B cell (primary cell): ENCODE measurements at regions not wholly inside any gene's neighbourhood (a gene's known extent, or its start where the extent isn't known, plus 50 kb on each side); places are given as distances from the start of the nearest gene placed in this dataset.

Experiments used
- ATAC-seq: fragments of 200-7000 bp; cut with Tn5 transposase; one replicate; pipeline ENCODE4 v1.10.0; 2021; ENCODE audit warnings: low read depth, mild to moderate bottlenecking, moderate number of reproducible peaks, moderate library complexity
- CTCF ChIA-PET: fragments of 350-600 bp; sonication (Branson Sonifier 250); formaldehyde crosslinking; loops from one replicate; lab custom pipeline; 2021; ENCODE audit warnings: antibody characterized with exemption, inconsistent platforms; lab: Charles Lee
- POLR2A ChIA-PET: fragments of 350-600 bp; sonication (Branson Sonifier 250); formaldehyde crosslinking; loops from one replicate; lab custom pipeline; 2021; ENCODE audit warnings: antibody characterized with exemption; lab: Charles Lee
- DNase-seq: peaks from one replicate; pipeline ENCODE4 v3.0.0; 2013
- H2AFZ ChIP-seq: 2 replicates; pipeline ENCODE4 v1.6.1; 2012; ENCODE audit warnings: mild to moderate bottlenecking, low read depth, low read length; ENCODE audit not compliant: insufficient read depth, poor library complexity, severe bottlenecking
- H3K27ac ChIP-seq, 2 donors: 1 replicate in 1 of 2; 2 replicates in 1 of 2; pipeline ENCODE4 v1.5.1; 2012 to 2013; ENCODE audit warnings: low read length in 2 of 2, mild to moderate bottlenecking in 2 of 2, moderate library complexity in 1 of 2
- H3K27me3 ChIP-seq, 4 experiments: fragments of 200-600 bp in 1 of 4; sonication (generic) in 1 of 4; replicated peaks in 1 of 4; 1 replicate in 2 of 4; 2 replicates in 2 of 4; pipeline versions ENCODE4 v1.6.1 to v1.7.0; 2013 to 2016; ENCODE audit warnings: low read length in 3 of 4, mild to moderate bottlenecking in 2 of 4, mixed read lengths in 1 of 4, moderate library complexity in 1 of 4; ENCODE audit not compliant: insufficient read depth in 4 of 4, control insufficient read depth in 3 of 4; ENCODE audit errors: control extremely low read depth in 1 of 4
- H3K36me3 ChIP-seq, 2 experiments: replicated peaks in 1 of 2; 1 replicate in 1 of 2; 2 replicates in 1 of 2; pipeline versions ENCODE4 v1.6.1 to v1.7.1; 2013; ENCODE audit warnings: low read length in 1 of 2; ENCODE audit not compliant: insufficient read depth in 2 of 2, control insufficient read depth in 1 of 2; ENCODE audit errors: control extremely low read depth in 1 of 2, extremely low read depth in 1 of 2
- H3K4me1 ChIP-seq, 2 donors: fragments of 200-600 bp in 1 of 2; sonication (generic) in 1 of 2; 1 replicate in 1 of 2; 2 replicates in 1 of 2; pipeline versions ENCODE4 v1.5.1 to v1.6.1; 2013 to 2017; ENCODE audit warnings: low read length in 2 of 2; ENCODE audit not compliant: control insufficient read depth in 2 of 2, insufficient read depth in 2 of 2
- H3K4me2 ChIP-seq: replicated peaks from 2 replicates; pipeline ENCODE3; 2012; ENCODE audit warnings: mild to moderate bottlenecking, low read depth, low read length; ENCODE audit not compliant: poor library complexity, severe bottlenecking
- H3K4me3 ChIP-seq, 5 experiments: fragments of 200-600 bp in 1 of 5; sonication (generic) in 1 of 5; 1 replicate in 3 of 5; 2 replicates in 2 of 5; pipeline versions ENCODE4 v1.5.1 to v1.7.0; 2011 to 2016; ENCODE audit warnings: low read length in 4 of 5, mild to moderate bottlenecking in 4 of 5, low read depth in 2 of 5, control low read depth in 1 of 5, moderate library complexity in 1 of 5; ENCODE audit not compliant: insufficient read depth in 1 of 5; ENCODE audit errors: control extremely low read depth in 1 of 5, extremely low read depth in 1 of 5
- H3K79me2 ChIP-seq: fragments of 200-600 bp; sonication (generic); one replicate; pipeline ENCODE4 v1.6.0; 2016; ENCODE audit warnings: low read length; ENCODE audit not compliant: control insufficient read depth, insufficient read depth
- H3K9ac ChIP-seq: fragments of 200-600 bp; sonication (generic); 2 replicates; pipeline ENCODE4 v1.6.1; 2017; ENCODE audit warnings: mild to moderate bottlenecking, low read length, moderate library complexity
- H3K9me3 ChIP-seq, 3 donors: one replicate each; pipeline versions ENCODE4 v1.6.1 to v1.7.1; 2013; ENCODE audit warnings: low read length in 2 of 3; ENCODE audit not compliant: control insufficient read depth in 2 of 3, insufficient read depth in 1 of 3; ENCODE audit errors: control extremely low read depth in 1 of 3
- H4K20me1 ChIP-seq: 2 replicates; pipeline ENCODE4 v1.6.0; 2012; ENCODE audit warnings: mild to moderate bottlenecking, low read length; ENCODE audit not compliant: insufficient read depth, control insufficient read depth, poor library complexity, severe bottlenecking
- H3K27ac Mint-ChIP-seq: one replicate; pipeline ENCODE4 v1.8.0; 2021; ENCODE audit warnings: mixed read lengths
- H3K27me3 Mint-ChIP-seq: one replicate; pipeline ENCODE4 v1.8.0; 2021; ENCODE audit warnings: mixed read lengths
- H3K4me1 Mint-ChIP-seq: one replicate; pipeline ENCODE4 v1.8.0; 2021; ENCODE audit warnings: mixed read lengths
- H3K4me3 Mint-ChIP-seq: one replicate; pipeline ENCODE4 v1.8.0; 2021; ENCODE audit warnings: mixed read lengths
- H3K9me3 Mint-ChIP-seq: one replicate; pipeline ENCODE4 v1.8.0; 2022; ENCODE audit warnings: mixed read lengths; ENCODE audit not compliant: insufficient read depth
- EZH2 ChIP-seq: IDR thresholded peaks from 2 replicates; pipeline ENCODE4 v1.6.1; 2012; ENCODE audit warnings: borderline replicate concordance, low read depth, mild to moderate bottlenecking, moderate library complexity, low read length; ENCODE audit not compliant: insufficient read depth, poor library complexity, severe bottlenecking
- WGBS: methylation state at CpG from one replicate; pipeline ENCODE4 v1.1.5; 2013; ENCODE audit warnings: missing lambda C conversion rate; ENCODE audit not compliant: insufficient coverage; 5-methylcytosine and 5-hydroxymethylcytosine counted together
- intact Hi-C: fragments of 100-400 bp; cut with micrococcal nuclease; formaldehyde crosslinking; loops from one replicate; pipeline ENCODE4 v1.10.0; 2022
- TF ChIP-seq, protein P1 (sequence below): fragments of 200-600 bp; IDR thresholded peaks from one replicate; pipeline ENCODE4 v1.8.0; 2022; ENCODE audit warnings: antibody characterized with exemption, mild to moderate bottlenecking

DNA sequence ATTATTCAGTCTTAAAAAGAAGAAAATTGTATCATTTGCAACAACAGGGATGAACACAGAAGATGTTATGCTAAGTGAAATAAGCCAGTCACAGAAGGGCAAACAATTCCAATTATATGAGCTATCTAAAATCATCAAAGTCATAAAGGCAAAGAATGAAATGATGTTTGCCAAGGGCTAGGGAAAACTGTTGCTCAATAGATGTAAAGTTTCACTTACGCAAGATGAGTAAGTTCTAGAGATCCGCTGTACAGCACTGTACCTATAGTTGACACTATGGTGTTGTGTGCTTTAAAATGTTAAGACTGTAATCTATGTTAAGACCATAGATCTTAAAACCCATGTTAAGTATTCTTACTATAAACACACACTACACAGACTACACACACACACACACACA is 904.6 kb upstream of the LRRN3 start:
- TF ChIP-seq EZH2 = no peak
- TF ChIP-seq, protein P1, sequence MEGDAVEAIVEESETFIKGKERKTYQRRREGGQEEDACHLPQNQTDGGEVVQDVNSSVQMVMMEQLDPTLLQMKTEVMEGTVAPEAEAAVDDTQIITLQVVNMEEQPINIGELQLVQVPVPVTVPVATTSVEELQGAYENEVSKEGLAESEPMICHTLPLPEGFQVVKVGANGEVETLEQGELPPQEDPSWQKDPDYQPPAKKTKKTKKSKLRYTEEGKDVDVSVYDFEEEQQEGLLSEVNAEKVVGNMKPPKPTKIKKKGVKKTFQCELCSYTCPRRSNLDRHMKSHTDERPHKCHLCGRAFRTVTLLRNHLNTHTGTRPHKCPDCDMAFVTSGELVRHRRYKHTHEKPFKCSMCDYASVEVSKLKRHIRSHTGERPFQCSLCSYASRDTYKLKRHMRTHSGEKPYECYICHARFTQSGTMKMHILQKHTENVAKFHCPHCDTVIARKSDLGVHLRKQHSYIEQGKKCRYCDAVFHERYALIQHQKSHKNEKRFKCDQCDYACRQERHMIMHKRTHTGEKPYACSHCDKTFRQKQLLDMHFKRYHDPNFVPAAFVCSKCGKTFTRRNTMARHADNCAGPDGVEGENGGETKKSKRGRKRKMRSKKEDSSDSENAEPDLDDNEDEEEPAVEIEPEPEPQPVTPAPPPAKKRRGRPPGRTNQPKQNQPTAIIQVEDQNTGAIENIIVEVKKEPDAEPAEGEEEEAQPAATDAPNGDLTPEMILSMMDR = no peak
- no peak overlapping the region for H3K27ac Mint-ChIP-seq
- DNase-seq = no peak

DNA sequence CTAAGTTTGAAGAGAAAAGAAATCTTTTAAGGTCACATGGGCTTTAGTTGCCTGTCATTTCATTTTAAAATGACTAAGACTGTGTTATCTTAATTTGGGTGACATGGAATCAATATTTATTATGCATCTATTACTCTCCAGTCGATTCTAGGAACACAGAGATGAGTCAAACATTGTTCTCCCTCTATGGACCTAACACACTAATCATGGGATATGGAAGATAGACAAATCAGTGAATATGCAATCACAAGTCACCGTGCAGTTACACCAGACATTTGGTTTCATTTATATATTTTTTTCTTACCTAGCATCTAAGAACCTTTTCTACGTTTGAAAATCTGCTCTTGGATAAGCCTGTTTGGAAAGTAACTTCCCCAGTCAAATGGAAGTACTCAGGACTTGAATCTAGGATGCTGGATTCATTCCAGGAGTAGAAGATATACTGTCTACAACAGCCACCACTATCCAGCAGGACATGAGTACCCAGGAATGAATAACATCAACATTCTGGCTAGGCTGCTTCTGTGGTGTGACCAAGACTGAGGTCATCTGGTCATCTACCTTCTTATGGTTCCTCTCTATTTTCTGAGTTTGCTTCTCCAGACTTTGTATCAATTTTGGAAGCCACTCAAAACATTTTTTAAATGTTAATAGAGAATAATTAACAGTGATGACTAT is 902.9 kb upstream of the LRRN3 start:
- H3K27me3 ChIP-seq = no peaks in the 10 kb centered on the region
- H2AFZ ChIP-seq = no peak overlapping the region
- ATAC-seq = no peak
- H3K27ac ChIP-seq = no peak overlapping the region
- ChIA-PET POLR2A (no interaction called here), CTCF (no interaction called here)
- intact Hi-C loops = no loop called here
- no peaks in the 10 kb centered on the region for H3K4me1 Mint-ChIP-seq
- H3K4me3 ChIP-seq = no peak overlapping the region
- DNase-seq = no peak
- H4K20me1 ChIP-seq = no peaks in the 10 kb centered on the region
- no peak overlapping the region for H3K4me3 Mint-ChIP-seq
- no peak overlapping the region for H3K4me2 ChIP-seq
- TF ChIP-seq EZH2 = no peak
- TF ChIP-seq, protein P1 = no peak
- WGBS = 100% methylated on average over 1 of the region's 3 CpGs
- no peaks in the 10 kb centered on the region for H3K4me1 ChIP-seq
- no peaks in the 10 kb centered on the region for H3K27me3 Mint-ChIP-seq
- no peaks in the 10 kb centered on the region for H3K79me2 ChIP-seq
- H3K36me3 ChIP-seq = no peaks in the 10 kb centered on the region
- H3K9ac ChIP-seq = no peak overlapping the region
- peaks cover 4% of the 10 kb centered on the region for H3K9me3 Mint-ChIP-seq
- H3K27ac Mint-ChIP-seq = no peak overlapping the region
- H3K9me3 ChIP-seq = peaks cover 0 to 3% (median 0%) of the 10 kb centered on the region in 3 donors

More for the DNA sequence above, 904.6 kb upstream of the LRRN3 start:
- WGBS = no CpG with 5 or more reads among the region's 2 CpGs
- ChIA-PET CTCF (no interaction called here), POLR2A (no interaction called here)
- Histone ChIP-seq H4K20me1 (no peaks in the 10 kb centered on the region), H3K4me2 (no peak overlapping the region), H3K79me2 (no peaks in the 10 kb centered on the region), H2AFZ (no peak overlapping the region), H3K27ac (no peak overlapping the region), H3K36me3 (no peaks in the 10 kb centered on the region), H3K9me3 (peaks cover 0 to 3% (median 0%) of the 10 kb centered on the region in 3 donors), H3K4me1 (no peaks in the 10 kb centered on the region), H3K9ac (no peak overlapping the region), H3K4me3 (no peak overlapping the region), H3K27me3 (no peaks in the 10 kb centered on the region)
- Mint-ChIP-seq H3K27me3 (no peaks in the 10 kb centered on the region), H3K4me3 (no peak overlapping the region), H3K9me3 (peaks cover 4% of the 10 kb centered on the region), H3K4me1 (no peaks in the 10 kb centered on the region)
- intact Hi-C loops = no loop called here
- ATAC-seq = no peak
